HG03066 (cell line): ENCODE measurements at regions not wholly inside any gene's neighbourhood (a gene's known extent, or its start where the extent isn't known, plus 50 kb on each side); places are given as distances from the start of the nearest gene placed in this dataset.

Experiments
- ATAC-seq: cut with Tn5 transposase; IDR thresholded peaks from one replicate; pipeline ENCODE4 v1.9.1; 2021; ENCODE audit warnings: low read depth; ENCODE audit not compliant: unreplicated experiment

- no peak for ATAC-seq
These were observed 88.8 kb upstream of the SNTG2 start for GRCh38 chr2:861655-862354.

GRCh38 chr2:860259-860855 lies 90.3 kb upstream of the SNTG2 start:
- ATAC-seq, result no peak

GRCh38 chr2:858646-859045 lies 92.0 kb upstream of the SNTG2 start:
- ATAC-seq, result no peak

GRCh38 chr2:857937-858336 lies 92.7 kb upstream of the SNTG2 start:
- no peak for ATAC-seq

- ATAC-seq, result no peak
These were observed 93.6 kb upstream of the SNTG2 start for GRCh38 chr2:857081-857480.

- ATAC-seq, result no peak
These were observed 94.2 kb upstream of the SNTG2 start for GRCh38 chr2:856456-856855.

GRCh38 chr2:856041-856440 lies 94.6 kb upstream of the SNTG2 start:
- no peak for ATAC-seq

- ATAC-seq, result no peak
These were observed 95.5 kb upstream of the SNTG2 start for GRCh38 chr2:855177-855576.

GRCh38 chr2:854460-854859 lies 96.2 kb upstream of the SNTG2 start:
- no peak for ATAC-seq

GRCh38 chr2:853203-853870 lies 97.3 kb upstream of the SNTG2 start:
- ATAC-seq, result no peak

- no peak for ATAC-seq
These were observed 98.5 kb upstream of the SNTG2 start for GRCh38 chr2:852168-852567.

- ATAC-seq, result no peak
These were observed 99.0 kb upstream of the SNTG2 start for GRCh38 chr2:851680-852079.

GRCh38 chr2:851078-851477 lies 99.6 kb upstream of the SNTG2 start:
- no peak for ATAC-seq

GRCh38 chr2:850429-850828 lies 100.2 kb upstream of the SNTG2 start:
- no peak for ATAC-seq

- no peak for ATAC-seq
These were observed 102.5 kb upstream of the SNTG2 start for GRCh38 chr2:848099-848498.

- no peak for ATAC-seq
These were observed 103.0 kb upstream of the SNTG2 start for GRCh38 chr2:847669-848068.

GRCh38 chr2:844715-845114 lies 105.9 kb upstream of the SNTG2 start:
- no peak for ATAC-seq

GRCh38 chr2:842151-842803 lies 108.4 kb upstream of the SNTG2 start:
- no peak for ATAC-seq

GRCh38 chr2:841036-841435 lies 109.6 kb upstream of the SNTG2 start:
- ATAC-seq, result no peak

- no peak for ATAC-seq
These were observed 116.4 kb upstream of the SNTG2 start for GRCh38 chr2:834233-834632.

GRCh38 chr2:833180-833579 lies 117.5 kb upstream of the SNTG2 start:
- no peak for ATAC-seq

GRCh38 chr2:832635-833034 lies 118.0 kb upstream of the SNTG2 start:
- ATAC-seq, result no peak
